Stimulated activated CD8-positive, alpha-beta memory T cell treated with anti-CD3 and anti-CD28 coated beads, Interleukin-7, amount 100 ng/mL, for 24 hours (primary cell): ENCODE measurements at regions not wholly inside any gene's neighbourhood (a gene's known extent, or its start where the extent isn't known, plus 50 kb on each side); places are given as distances from the start of the nearest gene placed in this dataset.

ENCODE experiments used
- DNase-seq: peaks from one replicate; pipeline ENCODE4 v3.0.0-alpha.2; 2020; ENCODE audit warnings: low read depth

GRCh38 chr2:217270485-217271121, 410.7 kb upstream of the TNP1 start:
- no peak for DNase-seq

- no peak for DNase-seq
Observed at GRCh38 chr2:217269701-217270484, 410.0 kb upstream of the TNP1 start.

- no peak for DNase-seq
Observed at GRCh38 chr2:217268978-217269377, 409.1 kb upstream of the TNP1 start.

- DNase-seq, result no peak
Observed at GRCh38 chr2:217267758-217268157, 407.9 kb upstream of the TNP1 start.

- DNase-seq, result no peak
Observed at GRCh38 chr2:217263756-217264155, 403.9 kb upstream of the TNP1 start.

- DNase-seq, result no peak
Observed at GRCh38 chr2:217262911-217263310, 403.0 kb upstream of the TNP1 start.

GRCh38 chr2:217261452-217261851, 401.6 kb upstream of the TNP1 start:
- DNase-seq, result no peak

GRCh38 chr2:217260441-217261115, 400.7 kb upstream of the TNP1 start:
- no peak for DNase-seq

- DNase-seq, result no peak
Observed at GRCh38 chr2:217258170-217258569, 398.3 kb upstream of the TNP1 start.

GRCh38 chr2:217256251-217256650, 396.4 kb upstream of the TNP1 start:
- DNase-seq, result no peak

GRCh38 chr2:217254111-217254510, 394.2 kb upstream of the TNP1 start:
- no peak for DNase-seq

- DNase-seq, result no peak
Observed at GRCh38 chr2:217252181-217252580, 392.3 kb upstream of the TNP1 start.

GRCh38 chr2:217250013-217250524, 390.2 kb upstream of the TNP1 start:
- no peak for DNase-seq

- no peak for DNase-seq
Observed at GRCh38 chr2:217249121-217250012, 389.5 kb upstream of the TNP1 start.

GRCh38 chr2:217248312-217248935, 388.6 kb upstream of the TNP1 start:
- DNase-seq, result no peak

- no peak for DNase-seq
Observed at GRCh38 chr2:217247476-217247875, 387.6 kb upstream of the TNP1 start.

GRCh38 chr2:217246108-217246507, 386.2 kb upstream of the TNP1 start:
- DNase-seq, result no peak

GRCh38 chr2:217244815-217245214, 385.0 kb upstream of the TNP1 start:
- DNase-seq, result no peak

GRCh38 chr2:217242947-217243346, 383.1 kb upstream of the TNP1 start:
- DNase-seq, result no peak

GRCh38 chr2:217231724-217232123, 371.9 kb upstream of the TNP1 start:
- DNase-seq, result no peak

GRCh38 chr2:217231212-217231611, 371.3 kb upstream of the TNP1 start:
- DNase-seq, result no peak
